Femur (tissue), 1 donor: ENCODE measurements at regions not wholly inside any gene's neighbourhood (a gene's known extent, or its start where the extent isn't known, plus 50 kb on each side); places are given as distances from the start of the nearest gene placed in this dataset.
A peak's percentile ranks its signal among the peaks of the same experiment; 100 is the strongest.
"Not testable (repeated sequence)": the region's sequence is repeated elsewhere in the genome, so short reads cannot be mapped to it uniquely, and the experiment has no call there.

Source experiments
- DNase-seq: peaks from one replicate; pipeline ENCODE4 v3.0.0-alpha.2; 2017

DNA sequence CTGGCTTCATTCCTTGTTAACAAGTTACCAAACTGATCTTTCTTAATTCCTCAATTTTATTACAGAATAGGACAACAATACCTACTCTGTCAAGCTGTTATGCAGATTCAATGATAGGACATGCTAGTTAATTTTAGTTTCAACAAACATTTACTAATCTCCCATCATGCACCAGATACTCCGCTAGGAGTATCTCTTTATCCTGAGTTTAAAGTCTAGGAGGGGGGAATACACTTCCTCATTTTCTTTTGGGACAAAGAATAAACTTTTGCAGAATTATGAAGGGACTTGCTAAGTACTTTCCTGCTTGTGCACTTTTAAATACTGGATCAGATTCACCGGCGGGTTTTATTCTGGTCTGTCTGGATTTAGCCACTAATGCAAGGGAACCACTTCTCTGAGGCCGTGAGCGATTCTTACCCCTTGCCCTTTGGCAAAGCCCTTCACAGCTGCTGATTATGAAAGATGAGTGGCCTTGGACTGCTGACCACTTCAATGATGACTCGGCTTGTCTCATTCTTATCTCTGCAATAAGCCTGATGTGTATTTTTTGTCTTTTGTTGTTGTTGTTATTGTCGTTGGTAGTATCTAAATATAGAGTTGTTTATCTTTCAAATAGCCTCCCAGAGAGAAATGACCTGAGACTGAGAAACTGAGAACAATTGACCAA is 73.9 kb downstream of the RMI1 start:
- DNase-seq = peak; percentile 23

DNA sequence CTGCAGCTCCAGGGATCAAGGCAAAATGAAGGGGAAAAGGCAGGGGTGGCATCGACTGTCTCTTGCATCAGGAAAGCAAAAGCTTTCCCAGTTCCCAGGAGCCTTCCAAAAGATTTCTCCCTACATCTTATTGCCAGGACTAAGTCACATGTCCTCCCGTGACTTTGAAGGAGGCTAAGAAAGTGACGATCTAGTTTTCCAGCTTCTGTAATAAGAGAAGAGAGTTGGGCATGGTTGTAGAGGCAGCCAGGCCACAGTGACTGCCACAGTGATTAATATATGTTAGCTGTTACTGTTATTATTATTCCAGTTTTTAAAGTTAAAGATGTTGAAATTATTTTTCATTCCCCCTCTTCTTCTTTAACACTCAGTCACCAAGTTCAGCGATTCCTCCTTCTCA is 77.1 kb downstream of the RMI1 start:
- DNase-seq = no peak

DNA sequence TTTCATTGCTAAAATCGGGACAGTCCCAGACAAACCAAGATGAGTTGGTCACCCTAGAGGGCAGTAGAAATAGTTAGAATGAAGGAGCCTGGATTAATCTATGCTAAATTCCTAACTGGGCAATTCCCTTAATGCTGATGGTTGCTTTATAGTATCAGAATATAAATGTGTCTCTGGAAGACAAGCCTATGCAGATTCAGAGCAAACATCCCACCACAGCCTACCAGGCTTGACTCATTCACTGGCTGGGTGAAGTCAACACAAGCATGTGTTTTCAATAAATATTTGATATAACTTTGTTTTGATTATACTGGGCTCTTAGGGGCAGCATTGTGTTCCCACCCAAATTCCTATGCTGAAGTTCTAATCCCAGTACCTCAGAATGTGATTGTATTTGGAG is 79.3 kb downstream of the RMI1 start:
- no peak for DNase-seq

DNA sequence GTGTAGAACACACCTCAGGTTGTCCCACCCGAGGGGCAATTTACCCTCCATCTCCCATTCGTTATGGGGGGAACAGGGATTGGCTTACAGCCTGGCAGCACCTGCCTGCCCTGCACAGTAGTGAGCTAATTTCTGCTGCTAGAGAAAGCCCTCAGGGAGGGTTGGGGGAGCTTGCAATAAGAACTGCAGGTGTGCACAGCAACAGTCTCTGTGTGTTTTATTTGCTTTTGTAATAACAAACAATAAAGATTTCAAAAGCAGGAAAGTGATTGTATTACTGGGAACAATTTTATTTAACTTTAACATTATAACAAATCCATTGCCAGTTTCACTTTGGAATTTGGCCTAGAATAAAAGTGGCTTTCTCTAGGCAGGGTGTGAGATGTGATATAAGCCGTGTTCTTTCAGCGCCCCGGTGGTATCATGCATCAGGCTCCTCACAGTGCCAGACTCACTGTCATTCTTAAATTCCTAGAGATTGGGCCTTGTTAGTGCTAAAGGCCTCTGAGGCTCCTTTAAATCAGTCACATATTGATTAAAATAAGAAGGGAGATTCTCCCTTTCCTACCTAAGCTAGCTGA is 81.1 kb downstream of the RMI1 start:
- DNase-seq = no peak

DNA sequence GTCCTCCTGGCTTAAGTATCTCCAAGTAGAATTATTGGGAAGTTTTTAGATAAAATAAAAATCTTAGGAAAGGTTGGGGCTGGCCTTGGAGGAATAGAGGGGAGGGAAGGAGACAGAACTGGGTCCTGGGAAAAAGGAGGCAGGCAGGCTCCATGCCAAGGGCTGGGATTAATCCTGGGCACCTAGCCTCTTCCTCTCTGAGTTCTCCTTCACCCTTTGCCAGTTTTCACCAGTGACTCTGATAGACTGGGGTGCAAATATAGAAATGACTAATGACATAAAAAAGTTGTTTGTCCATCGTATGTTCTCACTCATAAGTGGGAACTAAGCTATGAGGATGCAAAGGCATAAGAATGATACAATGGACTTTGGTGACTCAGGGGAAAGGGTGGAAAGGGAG is 81.9 kb downstream of the RMI1 start:
- no peak for DNase-seq

DNA sequence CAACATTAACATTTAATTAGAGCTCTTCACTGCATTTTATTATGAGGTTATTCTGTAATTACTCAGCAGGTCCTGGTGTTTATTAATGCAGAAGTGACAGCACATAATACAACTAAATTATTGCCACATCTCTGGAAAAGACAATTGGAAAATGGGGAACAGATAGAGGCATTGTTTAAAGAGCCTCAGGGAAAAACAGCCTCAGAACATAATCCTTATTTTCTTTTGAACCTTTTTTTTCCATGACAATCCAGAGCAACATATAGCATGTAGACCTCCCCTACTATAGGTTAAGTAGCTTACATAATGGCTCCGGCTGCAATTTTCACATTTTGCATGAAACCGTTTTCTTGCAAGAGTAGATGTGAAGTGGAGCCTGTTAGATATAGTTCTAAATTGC is 87.2 kb downstream of the RMI1 start:
- no peak for DNase-seq

DNA sequence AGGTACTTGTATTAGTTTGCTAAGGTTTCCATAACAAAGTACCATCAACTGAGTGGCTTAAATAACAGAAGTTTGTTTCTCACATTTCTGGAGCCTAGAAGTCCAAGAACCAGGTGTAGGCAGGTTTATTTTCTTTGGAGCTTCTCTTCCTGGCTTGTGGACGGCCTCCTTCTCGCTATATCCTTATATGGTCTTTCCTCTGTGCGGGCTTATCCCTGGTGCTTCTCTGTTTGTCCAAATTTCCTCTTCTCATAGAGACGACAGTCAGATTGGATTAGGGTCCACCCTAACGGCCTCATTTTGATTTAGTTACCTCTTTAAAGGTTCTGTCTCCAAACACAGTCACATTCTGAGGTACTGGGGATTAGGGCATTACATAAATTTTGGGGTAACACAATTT is 88.3 kb downstream of the RMI1 start:
- no peak for DNase-seq

DNA sequence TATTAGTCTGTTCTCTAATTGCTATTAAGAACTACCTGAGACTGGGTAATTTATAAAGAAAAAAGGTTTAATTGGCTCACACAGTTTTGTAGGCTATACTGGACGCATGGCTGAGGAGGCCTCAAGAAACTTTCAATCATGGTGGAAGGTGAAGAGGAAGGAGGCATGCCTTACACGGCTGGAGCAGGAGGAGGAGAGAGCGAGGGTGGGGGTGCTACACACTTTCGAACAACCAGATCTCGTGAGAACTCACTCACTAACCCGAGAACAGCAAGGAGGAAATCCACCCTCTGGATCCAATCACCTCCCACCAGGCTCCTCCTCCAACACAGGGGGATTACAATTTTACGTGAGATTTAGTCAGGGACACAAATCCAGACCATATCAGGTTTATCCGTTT is 90.0 kb downstream of the RMI1 start:
- DNase-seq = no peak

DNA sequence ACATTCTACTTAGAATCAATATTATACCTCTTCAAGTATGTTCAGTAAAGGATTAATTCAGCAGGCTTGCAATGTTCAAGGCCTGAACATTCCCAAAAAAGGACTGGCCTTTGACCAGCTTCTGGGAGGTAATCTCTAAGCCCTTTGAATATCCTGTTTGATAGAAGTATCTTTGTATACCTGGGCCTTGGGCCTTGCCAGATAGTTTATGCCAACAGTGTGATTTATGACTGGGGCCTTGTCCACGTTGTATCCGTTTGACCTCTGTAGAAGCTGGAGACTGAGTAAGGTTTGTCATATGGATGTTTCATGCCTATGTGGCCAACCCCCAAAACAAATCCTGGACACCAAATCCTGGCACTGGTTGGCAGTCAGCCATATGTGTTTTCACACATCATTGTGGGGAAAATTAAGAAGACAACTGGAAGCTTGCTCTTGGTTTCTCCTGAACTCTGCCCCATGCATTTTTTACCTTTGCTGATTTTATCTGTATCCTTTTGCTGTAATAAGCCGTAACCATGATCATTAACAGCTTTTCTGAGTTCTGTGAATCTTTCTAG is 92.1 kb downstream of the RMI1 start:
- DNase-seq = no peak

DNA sequence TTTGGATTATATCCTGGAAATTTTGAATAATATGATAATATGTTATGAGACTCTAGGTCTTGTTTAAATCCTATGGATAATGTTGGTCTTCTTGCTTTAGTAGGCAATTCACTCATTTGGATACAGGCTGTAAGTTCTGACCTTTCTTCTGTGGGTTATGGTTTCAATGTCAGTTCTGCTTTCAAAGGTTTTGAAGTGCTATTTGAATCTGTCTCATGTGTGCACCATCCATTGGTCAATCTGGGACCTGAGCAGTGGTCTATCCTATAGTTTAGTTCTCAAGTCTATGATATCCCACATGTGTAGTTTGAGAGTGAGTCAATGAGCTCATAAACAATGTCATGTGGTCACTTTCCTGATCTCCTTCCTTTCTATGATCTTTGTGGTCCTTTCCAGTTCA is 94.4 kb downstream of the RMI1 start:
- no peak for DNase-seq

DNA sequence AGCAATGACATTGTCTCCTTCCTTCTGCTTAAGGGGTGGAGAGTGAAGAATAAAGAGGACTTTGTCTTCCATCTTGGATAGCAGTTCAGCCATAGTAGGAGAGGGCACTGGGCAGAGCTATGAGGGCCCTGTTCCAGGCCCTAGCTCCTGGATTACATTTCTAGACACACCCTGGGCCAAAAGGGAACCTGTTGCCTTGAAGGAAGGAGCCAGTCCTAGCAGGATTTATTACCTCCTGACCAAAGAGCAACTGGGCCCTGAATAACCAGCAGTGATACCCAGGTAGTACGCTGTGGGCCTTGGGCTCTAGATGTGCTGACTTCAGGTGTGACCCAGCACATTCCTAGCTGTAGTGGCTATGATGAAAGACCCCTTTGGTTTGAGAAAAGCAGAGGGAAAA is 95.8 kb downstream of the RMI1 start:
- no peak for DNase-seq

DNA sequence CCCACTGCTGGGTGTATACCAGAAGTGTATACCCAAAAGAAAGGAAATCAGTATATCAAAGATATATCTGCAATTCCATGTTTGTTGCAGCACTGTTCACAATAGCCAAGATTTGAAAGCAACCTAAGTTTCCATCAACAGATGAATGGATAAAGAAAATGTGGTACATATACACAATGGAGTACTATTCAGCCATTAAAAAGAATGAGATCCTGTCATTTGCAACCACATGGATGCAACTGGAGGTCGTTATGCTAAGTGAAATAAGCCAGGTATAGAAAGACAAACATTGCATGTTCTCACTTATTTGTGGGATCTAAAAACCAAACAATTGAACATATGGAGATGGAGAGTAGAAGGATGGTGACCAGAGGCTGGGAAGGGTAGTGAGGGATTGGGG is 97.2 kb downstream of the RMI1 start:
- DNase-seq = not testable (repeated sequence)

DNA sequence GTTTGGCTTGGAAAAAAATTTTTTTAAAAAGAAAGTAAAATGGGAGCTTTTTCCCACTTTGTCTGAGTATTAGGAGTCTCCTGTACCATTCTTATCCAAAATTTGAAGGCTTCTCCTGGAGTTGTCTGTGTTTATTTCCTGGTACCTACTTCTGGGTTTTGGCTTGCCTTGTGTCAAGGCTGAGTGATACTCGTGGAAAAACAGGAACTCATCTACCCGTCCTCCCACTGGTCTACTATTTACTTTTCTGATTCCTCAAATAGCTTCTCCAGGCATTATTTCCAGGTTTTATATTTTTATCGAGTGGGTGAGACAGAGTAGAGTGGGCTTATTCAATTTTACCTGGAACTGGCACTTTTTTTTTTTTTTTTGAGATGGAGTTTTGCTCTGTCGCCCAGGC is 99.4 kb downstream of the RMI1 start:
- DNase-seq = no peak

DNA sequence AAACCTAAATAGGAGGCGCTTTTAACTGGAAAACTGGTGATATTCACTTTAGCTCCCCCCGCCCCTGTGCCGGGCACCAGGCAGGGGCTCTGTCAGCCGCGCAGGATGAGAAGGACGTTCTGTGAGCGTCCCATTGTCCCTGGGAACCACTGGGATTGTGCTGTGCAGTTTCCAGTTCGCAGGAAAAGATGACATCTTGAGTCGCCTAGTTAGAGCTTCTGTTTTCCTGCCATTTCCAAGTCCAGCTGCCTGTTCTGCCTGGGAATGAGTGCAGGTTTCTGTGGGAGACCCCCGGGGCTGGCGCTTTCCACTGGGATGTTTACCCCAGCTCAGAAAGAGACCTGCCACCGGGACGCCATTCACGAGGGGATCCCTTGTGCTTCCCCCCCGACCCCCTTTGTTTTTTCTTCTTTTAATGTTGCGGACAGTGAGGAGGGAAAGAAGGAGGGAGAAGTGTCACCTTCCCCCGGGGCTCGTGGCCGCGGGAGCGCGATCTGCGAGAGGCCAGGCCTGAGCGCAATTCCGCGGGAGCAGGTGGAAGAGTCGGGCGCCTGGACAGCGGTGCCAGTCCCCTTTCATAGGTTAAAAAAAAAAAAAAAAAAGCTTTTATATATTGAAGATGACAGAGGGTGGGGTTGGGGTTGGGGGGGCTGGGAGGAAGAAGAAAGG is 121.5 kb downstream of the RMI1 start:
- DNase-seq = no peak

DNA sequence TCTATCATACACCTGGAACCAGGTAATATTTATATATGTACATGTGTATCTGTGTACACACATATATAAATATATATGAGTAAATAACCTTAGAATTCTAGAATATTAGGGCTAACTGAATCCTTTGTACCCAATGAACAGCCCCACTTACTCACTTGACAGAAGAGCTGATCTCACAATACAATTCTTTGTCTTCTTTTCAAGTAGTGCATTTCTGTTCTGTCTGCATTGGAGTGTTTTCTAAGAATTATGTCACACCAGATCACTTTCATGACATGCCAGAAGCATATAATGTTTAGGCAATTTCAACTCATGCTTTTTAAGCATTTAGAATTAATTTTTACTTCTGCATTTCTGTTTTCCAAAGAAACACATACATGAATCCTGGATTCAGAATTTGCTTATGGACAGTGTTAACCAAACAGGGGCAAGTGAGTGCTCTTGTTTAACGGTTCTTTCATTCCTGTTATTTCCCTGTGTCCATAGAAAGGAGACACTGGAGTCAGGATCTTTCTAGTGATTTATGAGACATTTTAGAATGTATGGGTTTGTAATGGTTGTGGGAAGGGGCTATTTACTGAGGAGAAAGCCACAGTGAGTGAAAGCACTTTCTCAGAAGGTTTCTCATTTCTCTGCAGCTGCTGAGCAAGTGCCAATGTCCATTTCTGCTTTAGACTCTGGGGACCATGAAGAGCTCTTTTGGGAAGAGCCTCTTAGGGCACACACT is 123.2 kb downstream of the RMI1 start:
- DNase-seq = no peak

DNA sequence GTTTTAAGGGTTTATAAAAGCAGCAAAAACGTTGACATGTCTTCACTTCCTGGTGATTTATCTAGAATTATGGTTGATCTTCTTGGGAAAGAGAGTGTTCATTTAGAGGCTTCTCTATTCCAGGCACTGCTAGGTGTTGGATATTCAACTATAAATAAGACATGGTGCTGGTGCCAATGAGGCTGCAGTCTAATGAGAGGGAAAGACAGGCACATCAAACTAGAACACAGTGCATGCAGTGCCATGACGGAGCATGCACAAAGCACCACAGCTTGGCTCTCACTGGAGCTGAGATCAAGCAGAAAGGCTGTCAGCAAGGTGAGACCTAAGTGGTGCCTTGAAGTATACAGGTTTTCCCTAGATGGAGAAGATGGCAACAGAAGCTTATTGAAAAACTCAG is 126.5 kb downstream of the RMI1 start:
- no peak for DNase-seq

DNA sequence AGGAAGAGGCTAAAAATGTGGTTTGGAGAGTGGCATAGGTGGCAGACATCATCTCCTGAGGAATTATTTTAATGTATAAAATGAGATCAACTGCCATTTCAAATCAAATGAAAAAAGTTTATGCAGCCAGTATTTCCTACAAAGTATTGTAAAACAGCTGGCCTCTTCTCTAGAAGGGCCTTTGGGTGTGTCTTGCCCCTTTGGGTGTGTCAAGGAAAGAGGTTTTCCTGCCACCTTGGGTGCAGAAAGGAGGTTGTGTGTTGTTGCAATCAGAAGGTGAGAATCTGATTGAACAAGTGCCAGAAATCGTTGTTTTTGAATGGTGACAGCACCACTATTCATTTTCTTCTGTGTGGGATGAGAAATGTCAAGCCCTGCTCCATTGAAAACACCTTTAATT is 127.4 kb downstream of the RMI1 start:
- no peak for DNase-seq

DNA sequence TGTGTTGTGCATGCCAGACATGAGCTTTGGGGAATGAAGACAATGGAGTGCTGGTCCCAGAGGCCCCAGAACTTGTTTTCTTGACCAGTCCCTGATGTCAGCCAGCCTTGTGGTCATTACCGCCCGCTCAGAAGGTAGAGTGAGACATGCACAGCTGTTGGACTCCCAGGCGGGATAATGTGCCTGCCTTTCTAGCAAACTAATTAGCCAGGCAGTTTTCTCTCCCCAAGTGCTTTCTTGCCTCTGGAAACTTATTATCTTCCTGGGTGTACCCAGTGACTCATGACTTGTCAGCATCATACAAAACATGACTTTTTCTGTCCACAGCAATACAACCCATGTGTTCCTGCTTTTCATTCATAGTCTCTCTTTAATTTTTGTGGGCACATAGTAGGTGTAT is 131.1 kb downstream of the RMI1 start:
- no peak for DNase-seq

DNA sequence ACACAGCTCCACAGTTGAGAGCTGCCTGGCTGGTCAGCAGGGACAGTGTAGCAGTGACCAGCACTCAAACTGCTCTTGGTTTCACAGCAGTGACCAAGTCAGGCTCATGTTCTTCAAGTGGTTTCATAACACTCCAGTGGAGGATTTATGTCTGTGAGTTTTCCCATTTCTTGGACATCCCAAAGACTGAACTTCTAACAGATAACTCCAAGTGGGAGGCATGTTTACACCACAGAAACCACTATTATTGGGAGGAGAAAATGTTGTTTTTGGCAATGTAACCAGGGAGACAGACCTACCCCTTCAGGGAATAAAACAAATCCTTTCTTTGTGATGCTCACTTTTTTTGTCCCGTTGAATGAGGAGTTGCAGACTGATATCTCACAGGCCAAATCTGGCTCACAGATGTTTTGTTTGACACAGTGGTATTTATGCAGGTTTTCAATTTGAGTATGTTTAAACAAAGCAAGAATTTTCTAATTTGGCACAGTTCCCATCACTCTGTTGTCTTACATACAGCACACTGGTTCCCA is 141.5 kb downstream of the RMI1 start:
- no peak for DNase-seq

DNA sequence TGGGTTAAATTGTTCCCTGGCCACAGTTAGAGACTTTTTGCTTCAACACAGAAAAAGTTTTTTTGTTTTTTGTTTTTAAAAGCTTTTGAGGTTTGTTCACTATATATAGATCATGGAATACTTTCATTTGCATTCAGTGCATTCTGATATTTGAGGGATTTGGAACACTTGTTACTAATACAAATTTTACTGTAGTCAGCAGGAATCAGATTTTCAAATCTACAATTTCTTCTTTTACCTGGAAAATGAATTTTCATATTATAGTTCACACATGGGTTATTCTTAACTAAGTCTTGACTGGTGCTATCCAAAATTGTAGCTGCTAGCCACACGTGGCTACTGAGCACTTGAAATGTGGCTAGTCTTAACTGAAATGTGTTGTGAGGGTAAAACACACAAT is 142.0 kb downstream of the RMI1 start:
- no peak for DNase-seq

DNA sequence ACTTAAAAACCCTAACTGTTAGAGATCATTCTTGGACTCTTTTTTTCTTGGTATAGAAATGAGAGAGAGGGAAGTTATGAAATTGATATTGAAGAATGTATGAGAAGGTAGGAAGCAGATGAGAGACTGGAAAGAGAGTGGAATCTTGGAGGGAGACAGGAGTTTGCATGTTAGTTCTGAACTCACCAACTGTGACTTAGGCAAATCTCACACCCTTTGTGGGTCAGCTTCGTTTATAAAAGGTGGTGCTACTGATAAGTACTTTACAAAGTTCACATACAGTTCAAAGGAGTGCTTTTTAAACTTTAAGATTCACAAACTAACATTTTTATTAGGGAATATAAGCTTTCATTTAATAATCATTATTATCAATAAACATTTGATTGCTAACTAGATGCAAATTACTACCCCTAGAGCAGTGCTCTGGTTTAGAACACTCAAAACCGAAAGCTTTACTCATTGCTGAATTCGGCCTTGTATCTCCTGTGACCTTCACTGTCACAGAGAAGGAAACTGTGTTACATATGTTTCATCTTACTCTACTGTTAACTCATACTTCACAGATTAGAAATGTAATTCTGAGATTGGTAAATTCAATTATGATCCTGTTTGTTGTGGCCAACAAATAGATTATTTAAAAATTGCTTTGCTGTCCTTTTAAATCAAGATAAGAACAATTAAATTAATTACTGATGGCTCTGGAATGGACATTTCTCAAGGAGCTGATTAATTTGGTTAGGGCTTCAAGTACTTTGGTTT is 143.2 kb downstream of the RMI1 start:
- DNase-seq = no peak

DNA sequence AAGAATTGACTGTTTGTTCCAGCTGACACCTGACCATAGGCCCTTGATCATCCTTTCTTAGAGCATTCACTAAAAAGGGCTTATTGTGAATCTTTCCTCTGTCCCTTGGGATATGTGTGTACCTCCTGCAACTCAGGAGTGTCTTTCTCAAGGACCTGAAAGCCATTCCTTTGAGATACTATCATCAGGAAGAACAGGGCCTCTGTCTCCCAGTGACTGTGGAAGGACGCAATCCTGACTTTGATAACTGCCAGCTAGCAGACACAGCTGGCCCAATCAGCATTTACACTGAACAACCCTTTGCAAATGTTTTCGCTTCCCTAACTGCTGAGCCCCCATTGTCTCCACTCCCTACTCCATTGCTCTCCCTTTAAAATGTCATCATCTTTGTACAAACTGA is 144.4 kb downstream of the RMI1 start:
- DNase-seq = no peak

DNA sequence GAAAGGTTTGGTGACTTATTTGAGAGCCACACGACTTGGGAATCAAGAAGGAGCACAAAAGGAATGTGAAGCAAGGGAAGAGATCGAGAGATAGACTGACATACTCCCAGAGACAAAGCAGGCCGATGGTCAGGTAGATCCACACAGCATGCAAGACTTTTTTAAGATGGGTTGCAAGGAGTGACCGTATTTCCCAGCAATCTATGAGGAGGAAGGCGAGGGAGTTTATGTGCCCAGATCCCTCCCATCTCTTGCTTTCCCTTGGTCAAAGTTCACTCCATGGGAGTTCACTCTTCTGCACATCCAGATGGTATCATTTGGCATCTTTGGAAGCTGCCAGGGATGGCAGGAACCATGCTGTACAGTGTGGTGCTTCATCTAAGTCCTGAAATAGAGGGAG is 148.9 kb downstream of the RMI1 start:
- no peak for DNase-seq
